ENCODE measurements at regions not wholly inside any gene's neighbourhood (a gene's known extent, or its start where the extent isn't known, plus 50 kb on each side); places are given as distances from the start of the nearest gene placed in this dataset.
"Not testable (repeated sequence)": the region's sequence is repeated elsewhere in the genome, so short reads cannot be mapped to it uniquely, and the experiment has no call there.

DNA sequence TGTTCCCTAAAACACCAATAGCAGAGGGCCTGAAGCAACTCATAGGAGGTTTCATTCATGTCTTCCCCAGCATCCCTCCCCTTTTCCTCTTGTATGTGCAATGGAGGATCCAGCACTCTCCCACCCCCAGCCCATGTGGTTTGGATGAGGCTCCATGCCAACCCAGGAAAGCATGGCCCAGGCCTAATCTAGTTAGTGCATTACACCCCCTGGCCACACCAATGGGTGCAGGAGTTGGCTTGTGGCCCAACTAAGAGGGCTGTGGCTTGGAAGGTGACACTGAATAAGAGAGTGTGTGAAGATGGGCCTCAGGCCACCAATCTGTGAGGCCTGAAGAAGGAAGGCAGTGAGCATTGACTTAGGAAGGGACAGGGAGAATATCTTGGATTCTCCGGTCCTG, 70.8 kb upstream of the SMIM23 start:
- no peak for DNase-seq (ENCODE audit: low read depth, low spot score)
- H3K4me3 ChIP-seq (ENCODE audit: low read length): no peak overlapping the region

DNA sequence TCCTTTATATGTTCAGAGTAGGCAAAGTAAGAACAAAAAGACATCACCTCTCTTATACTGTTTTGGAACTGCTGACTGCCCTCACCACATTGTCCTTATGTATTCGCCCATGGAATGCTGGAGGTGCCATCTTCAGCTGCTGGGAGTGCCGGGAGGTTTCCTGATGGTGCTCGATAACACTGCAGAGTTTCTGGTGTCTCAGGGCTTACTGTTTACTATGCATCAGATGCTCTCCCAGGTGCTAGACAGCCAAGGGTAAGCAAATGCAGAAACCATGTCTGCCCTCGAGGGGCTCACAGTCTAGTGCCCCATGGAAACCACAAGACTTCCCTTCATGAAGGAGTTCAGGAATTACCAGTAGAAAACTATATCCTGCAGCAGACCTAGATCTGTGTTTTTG, 70.1 kb upstream of the SMIM23 start:
- no peak for DNase-seq (ENCODE audit: low read depth, low spot score)
- no peak overlapping the region for H3K4me3 ChIP-seq (ENCODE audit: low read length)

DNA sequence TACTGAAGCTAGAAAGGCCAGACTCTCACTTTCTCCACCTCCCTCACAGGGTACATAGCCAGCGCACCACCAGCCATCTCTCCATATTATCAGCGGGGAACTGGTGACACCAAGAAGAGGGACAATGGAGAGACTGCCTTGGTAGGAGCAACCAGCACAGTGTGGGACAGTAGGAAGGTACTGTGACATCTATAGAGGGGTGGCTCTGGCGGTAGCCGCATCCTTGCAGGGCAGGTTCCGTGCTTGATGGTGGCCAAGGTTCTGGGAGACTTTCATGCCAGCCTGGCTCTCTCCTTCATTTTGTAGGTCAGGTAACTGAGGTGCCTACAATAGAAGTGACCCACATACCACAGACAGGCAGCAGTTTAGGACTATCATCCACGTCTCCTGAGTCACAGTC, 65.5 kb upstream of the SMIM23 start:
- H3K4me3 ChIP-seq (ENCODE audit: low read length): no peak overlapping the region
- no peak for DNase-seq (ENCODE audit: low read depth, low spot score)

DNA sequence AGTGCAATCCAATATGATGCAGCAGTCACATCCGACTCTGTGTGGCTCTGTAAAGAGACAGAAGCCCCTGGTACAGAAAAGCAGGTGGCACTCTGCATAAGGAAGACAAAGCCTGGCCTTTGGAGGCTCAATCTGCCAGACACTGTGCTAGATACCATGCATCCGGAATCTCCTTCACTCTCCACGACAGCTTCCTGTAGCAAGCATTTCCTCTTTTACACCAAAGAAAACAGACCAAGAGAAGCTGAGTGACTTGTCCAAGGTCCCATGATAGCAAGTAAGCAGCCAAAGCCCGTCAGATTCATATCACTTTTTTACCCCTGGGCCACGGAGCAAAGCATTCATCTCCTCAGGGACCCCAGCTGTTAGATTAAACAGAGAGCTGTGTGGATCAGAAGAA, 64.2 kb upstream of the SMIM23 start:
- no peak for DNase-seq (ENCODE audit: low read depth, low spot score)
- no peak overlapping the region for H3K4me3 ChIP-seq (ENCODE audit: low read length)

DNA sequence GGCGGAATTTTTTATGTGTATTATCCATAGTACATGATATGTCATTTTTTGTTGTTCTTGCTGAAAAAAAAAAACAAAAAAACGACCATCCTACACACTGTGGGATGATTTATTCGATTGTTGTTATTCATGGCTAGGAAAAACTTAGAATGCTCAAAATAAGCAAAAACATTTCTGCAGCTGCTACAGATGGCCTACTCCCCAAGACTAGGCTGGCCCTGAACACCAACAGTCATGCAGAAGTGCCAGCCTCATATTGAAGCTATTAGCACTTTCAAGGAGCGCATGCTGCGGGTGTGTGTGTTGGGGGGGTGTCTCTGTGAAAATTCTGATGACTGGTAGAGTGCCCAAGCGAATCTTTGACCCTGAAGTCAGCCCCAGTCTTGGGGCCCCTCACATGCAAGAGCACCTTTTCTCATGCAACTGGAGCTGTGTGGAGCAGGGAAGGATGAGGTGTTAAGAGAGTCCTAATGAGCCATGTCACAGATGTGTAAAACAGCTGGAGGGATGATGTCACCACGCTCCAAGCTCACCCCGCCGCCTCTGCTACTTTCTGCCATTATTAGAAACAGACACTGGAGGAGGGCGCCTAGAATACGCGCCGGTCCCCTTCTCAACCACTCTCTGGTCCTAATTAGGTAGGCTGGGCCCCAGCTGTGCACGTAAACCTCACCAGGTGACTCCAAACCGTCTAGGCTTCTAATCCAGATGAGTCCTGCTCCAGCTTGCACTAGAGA, 61.0 kb upstream of the SMIM23 start:
- no peak overlapping the region for H3K4me3 ChIP-seq (ENCODE audit: low read length)
- no peak for DNase-seq (ENCODE audit: low read depth, low spot score)

DNA sequence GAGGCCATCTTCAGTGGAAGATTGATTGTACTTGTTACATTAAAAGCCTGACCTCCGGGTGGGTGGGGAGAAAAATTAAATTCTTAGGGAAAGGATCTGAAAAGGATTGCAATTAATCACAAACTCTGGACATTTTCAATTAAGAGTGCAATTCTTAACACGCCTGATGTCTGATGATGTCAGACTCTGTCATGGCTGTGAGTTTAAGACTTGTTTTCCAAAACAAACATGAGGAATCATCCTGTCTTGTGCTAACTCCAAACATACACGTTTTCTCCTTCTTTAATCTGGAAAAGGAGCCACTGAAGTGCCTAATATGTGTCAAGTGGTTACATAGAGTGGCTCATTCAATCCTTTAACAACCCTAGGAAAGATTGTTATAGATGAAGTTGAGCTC, 60.4 kb upstream of the SMIM23 start:
- H3K4me3 ChIP-seq (ENCODE audit: low read length): no peak overlapping the region
- no peak for DNase-seq (ENCODE audit: low read depth, low spot score)

DNA sequence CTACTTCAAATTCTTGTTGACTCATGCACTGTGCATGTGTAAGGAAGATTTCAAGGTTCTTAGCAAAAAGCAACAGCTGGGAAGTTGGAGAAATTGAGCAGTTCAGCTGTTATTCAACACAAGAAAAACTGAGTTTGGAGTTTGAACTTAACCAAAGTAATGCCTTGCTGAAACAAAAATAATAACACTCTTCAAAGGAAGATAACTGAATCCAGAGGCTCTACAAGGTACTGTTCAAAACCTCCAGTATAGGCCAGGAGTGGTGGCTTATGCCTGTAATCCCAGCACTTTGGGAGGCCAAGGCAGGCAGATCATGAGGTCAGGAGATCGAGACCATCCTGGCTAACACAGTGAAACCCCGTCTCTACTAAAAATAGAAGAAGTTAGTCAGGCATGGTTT, 58.8 kb upstream of the SMIM23 start:
- not testable (repeated sequence) for H3K4me3 ChIP-seq (ENCODE audit: low read length)

DNA sequence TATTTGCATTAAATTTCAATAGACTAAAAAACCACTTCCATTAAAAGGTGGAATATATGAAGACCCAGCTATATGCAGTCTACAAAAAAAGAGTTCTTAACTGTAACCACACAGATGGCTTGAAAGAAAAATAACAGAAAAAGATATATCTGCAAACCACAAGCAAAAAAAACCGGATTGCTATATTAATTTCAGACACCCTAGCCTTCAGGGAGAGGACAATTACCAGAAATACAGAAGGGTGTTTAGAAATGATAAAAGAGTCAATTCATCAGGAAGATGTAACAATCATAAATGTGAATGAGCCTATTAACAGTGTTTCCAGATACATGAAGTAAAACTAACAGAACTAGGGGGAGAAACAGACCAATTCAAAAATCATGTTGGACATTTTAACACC, 56.9 kb upstream of the SMIM23 start:
- no peak overlapping the region for H3K4me3 ChIP-seq (ENCODE audit: low read length)
- DNase-seq (ENCODE audit: low read depth, low spot score): no peak

More for the DNA sequence above, 58.8 kb upstream of the SMIM23 start:
- not testable (repeated sequence) for DNase-seq (ENCODE audit: low read depth, low spot score)
